SK-N-MC (cell line): ENCODE measurements at regions not wholly inside any gene's neighbourhood (a gene's known extent, or its start where the extent isn't known, plus 50 kb on each side); places are given as distances from the start of the nearest gene placed in this dataset.

Experiments
- EZH2 ChIP-seq: fragments of 200-600 bp; sonication (generic); IDR thresholded peaks from one replicate; pipeline ENCODE4 v1.6.1; 2017; ENCODE audit warnings: antibody characterized with exemption
- POLR2AphosphoS5 ChIP-seq: IDR thresholded peaks from 2 replicates; pipeline ENCODE4 v1.6.1; 2012; ENCODE audit warnings: mild to moderate bottlenecking, low read depth, low read length, borderline replicate concordance

GRCh38 chr13:44021422-44021821, 141.7 kb downstream of the LACC1 start:
- TF ChIP-seq EZH2 = no peak
- TF ChIP-seq POLR2AphosphoS5 = no peak
